T1000 (cell line): ENCODE measurements at regions not wholly inside any gene's neighbourhood (a gene's known extent, or its start where the extent isn't known, plus 50 kb on each side); places are given as distances from the start of the nearest gene placed in this dataset.
"Not testable (repeated sequence)": the region's sequence is repeated elsewhere in the genome, so short reads cannot be mapped to it uniquely, and the experiment has no call there.

Source experiments
- DNase-seq: peaks from one replicate; lab custom pipeline; 2025; ENCODE audit warnings: mixed read lengths; lab: John Stamatoyannopoulos, UW

DNA sequence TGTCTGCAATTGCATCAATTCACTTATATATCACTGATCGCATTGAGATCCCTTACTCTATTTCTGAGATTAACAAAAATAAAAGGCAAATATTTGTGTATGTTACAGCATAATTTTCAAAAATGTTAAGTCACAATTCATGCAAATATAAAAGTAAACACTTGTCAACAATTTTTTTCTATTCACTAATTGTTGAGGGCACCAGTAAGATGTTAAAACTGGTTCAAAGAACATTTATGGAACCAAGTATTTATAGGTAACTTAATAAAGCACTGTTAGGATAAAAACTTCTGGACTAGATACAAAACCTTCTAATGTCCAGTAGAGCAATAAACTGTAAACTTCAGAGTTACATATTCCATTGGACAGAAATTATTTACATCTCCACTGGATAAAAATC is 586.1 kb upstream of the AUTS2 start:
- no peak for DNase-seq

DNA sequence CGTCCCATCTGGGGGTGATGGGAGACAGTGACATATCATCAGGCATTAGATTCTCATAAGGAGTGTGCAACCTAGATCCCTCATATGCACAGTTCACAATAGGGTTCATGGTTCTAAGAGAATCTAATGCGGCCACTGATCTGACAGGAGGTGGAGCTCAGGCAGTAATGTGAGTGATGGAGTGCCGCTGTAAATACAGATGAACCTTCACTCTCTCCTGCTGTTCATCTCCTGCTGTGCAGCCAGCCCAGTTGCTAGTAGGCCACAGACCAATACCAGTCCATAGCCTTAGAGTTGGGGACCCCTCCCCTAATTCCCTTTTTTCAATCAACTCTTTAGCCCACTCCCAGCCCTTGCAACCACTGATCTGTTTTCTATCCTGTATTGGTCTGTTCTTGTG is 581.1 kb upstream of the AUTS2 start:
- no peak for DNase-seq

DNA sequence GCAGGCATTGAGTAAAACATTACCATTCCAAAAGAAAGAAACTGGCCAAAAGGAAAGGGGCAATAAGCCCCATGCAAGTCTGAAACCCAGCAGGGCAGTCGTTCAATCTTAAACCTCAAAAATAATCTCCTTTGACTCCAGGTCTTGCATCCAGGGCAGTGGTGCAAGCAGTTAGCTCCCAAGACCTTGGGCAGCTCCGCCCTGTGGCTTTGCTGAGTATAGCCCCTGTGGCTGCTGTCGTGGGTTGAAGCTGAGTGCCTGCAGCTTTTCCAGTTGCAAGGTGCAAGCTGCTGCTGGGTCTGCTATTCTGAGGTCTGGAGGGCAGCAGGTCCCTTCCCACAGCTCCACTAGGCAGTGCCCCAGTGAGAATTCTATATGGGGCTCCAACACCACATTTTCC is 580.1 kb upstream of the AUTS2 start:
- no peak for DNase-seq

DNA sequence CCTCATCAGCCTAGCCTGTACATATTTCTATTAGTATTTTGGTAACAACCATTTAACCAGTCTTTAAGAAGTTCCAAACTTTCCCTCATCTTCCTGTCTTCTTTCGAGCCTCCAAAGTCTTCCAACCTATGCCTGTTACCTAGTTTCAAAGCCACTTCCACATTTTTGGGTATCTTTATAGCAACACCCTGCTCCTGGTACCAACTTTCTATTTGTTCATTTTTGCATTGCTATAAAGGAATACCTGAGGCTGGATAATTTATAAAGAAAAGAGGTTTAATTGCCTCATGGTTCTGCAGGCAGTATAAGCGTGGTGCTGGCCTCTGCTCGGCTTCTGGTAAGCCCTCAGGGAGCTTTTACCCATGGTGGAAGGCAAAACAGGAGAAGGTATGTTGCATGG is 578.8 kb upstream of the AUTS2 start:
- no peak for DNase-seq

DNA sequence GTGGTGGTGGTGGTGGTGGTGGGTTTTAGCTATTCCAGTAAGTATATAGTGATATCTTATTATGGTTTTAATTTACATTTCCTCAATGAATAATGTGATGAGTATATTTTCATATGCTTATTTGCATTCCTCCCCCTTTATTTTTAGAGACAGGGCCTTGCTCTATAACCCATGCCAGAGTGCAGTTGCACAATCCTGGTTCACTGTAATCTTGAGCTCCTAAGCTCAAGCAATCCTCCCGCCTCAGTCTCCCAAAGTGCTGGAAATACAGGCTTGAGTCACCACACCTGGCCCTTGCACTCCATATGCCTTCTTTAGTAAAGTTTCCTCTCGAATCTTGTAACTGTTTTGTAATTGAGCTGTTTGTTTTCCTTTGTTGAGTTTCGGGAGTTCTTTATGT is 577.7 kb upstream of the AUTS2 start:
- no peak for DNase-seq

DNA sequence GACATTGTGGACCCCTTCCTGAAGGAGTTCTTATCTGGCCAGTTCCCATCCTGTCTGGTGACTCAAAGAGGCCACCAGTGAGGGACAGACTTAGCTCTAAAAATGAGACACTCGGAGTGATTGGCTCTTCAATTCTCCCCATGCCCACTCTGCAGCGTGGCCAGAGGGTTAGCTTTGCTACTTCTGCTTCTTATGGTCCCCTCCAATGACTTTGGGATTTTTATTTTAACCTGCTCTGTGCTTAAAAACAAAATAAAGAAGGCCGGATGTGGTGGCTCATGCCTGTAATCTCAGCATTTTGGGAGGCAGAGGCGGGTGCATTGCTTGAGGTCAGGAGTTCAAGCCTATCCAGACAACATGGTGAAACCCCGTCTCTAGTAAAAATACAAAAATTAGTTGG is 573.0 kb upstream of the AUTS2 start:
- no peak for DNase-seq

DNA sequence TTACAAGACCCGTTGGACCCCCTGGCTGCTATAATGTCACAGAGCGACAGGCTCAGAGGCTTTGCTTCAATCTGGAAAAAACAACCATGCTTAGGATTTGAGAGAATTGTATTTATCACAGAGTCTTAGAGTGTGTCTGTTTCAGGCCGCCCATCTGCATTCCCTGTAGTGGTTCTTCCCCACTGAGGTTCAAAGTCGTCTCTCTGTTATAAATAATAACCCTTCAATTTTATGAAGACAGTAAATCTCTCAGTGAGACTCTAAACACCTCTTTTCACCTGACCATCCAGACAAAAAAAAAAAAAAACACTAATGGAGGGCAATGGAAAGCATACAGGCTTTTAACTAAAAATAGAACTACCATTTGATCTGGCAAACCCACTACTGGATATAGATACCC is 565.4 kb upstream of the AUTS2 start:
- DNase-seq = no peak

DNA sequence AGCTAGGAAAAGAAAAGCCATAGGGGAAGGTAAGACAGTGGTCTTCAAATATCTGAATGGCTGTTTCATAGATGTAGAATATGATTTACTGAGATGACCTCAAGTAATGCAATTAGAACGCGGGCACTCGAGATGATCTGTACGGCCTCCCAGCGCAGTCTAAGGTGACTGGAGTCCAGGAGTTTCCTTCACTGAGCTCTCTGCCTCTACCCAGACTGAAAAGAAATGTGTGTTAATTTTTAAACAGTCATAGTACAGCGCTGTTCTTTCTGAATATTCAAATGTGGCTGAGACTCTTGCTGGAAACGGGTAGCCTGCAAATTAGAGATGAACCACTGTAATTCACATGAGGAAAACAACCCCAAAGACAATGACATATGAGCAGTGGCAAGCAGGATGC is 562.4 kb upstream of the AUTS2 start:
- DNase-seq = no peak

DNA sequence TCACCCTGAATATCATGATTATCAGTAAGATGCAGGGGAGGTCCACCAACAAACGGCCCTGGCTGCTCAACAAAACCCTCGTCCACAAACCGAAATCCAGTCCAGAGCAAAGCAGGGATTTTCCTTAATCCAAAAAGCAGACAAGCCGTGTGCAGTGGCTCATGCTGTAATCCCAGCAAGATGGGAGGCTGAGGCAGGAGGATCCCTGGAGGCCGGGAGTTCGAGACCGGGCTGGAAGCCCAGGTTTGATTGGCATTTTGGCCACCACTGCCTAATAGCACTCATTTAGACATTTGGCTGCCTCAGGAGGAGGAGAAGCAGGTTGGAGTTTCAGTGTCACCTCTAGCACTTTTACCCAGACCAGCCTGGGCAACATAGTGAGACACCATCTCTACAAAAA is 562.0 kb upstream of the AUTS2 start:
- DNase-seq = no peak

DNA sequence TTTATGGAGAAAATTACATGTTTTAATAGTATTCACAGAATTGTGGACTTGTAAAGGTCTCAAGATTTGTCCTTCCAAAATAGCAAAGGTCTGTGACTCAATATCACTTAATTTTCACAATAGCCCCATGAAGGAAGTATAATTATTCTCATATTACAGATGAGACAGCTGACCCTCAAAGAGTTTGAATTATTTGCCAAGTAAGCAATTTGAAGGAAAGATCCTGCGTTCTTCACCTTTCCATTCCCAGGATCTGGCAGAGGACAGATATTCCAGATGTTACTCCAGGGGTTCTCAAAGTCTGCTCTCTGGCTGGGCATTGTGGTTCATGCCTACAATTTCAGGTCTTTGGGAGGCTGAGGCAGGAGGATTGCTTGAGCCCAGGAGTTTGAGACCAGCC is 559.4 kb upstream of the AUTS2 start:
- no peak for DNase-seq

DNA sequence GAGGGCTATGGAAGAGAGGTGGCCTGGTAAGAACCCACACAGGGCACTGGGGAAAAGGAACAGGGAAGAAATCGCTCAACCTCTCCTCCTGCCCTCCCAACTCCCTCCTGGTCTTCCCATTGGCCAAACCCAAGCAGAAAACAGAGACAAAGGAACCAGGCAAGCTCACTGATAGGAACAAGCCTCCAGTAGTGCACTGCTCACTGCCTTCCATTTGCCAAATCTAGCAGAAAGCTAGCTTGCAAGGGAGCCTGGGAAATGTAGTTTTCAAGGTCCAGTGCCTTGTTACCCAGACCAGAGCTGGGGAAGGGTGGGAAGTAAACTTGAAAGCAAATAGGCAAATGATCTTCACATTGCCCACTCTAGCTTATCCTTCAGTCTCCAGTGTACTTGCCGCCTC is 556.1 kb upstream of the AUTS2 start:
- no peak for DNase-seq

DNA sequence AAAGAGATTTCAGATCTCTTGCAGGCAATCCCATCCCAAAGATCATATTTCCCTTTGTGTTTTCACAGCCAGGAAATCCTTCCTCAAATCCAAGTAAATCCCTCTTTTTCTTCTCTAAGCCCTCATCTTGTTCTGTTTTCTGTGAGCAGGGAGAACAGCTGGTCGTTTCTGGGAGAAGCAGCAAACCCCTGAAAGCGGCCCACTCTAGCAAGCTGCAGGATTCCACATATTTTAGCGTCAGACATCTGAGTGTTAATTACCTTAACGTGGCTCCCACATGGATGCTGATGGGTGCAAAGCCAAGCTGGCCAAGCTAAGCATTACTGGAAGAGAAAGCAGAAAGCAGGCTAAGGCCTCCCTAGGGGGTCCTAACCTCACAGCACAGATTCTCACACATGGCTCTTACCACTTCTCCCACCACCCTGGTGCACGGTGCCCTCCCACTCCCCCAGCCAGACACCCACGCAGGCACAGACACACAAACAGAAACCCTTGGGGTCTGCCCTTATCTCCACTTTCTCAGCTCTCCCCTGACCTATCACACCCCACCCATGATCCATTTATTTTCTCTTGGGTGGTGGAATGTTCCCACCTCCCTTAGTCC is 551.0 kb upstream of the AUTS2 start:
- no peak for DNase-seq

DNA sequence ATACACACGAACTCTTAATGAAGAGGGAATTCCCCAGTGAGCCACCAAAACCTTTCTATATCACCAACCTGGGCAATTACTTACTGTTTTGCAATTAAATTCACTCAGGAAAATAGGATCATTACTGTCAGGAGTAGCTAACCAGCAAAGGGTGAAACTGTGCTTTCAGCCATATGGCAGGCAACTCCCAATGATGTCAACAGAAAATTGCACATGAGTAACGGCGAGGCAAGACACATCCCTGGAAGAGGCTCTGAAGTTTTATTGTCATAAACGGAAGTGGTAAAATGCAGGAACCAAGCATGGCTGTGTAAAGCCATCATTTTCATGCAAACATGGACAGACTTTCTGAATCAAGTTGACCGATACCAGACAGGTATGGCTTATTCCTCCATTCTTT is 548.9 kb upstream of the AUTS2 start:
- DNase-seq = no peak

DNA sequence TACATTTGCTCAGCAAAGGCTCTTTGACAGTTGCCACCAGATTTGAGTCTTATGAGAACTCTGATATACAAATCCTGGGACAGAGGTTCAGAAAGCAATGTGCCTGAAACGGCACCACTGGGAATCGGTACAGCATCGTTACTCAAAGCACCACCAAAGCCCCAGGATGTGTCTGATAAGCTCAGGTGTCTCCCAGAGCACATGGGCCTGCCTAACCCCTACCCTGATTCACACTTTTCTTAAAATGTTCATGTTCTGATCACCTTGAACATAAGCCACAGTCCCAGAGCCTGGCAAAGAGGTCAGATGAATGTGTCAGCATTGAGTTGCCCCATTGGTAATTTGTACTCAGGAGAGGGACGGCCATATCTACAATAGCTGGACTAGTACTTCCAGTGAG is 545.8 kb upstream of the AUTS2 start:
- DNase-seq = no peak

DNA sequence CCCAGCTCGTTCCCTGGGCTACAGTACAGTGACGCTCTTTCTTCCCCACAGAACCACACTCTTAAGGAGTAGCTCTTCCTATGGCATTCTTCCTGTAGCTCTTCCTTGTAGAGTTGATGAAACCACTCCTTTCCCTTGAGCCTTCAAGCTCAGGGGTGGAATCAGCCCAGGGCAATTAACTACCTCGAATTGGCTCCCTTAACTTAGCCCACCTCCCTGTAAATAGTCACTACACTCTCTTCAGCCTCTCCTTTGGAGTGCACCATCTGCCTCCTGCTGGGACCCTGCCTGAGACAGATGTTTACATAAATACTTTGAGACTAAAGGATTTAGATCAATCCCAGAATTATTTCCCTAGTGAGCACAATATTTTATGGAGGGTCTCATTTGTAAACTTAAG is 537.8 kb upstream of the AUTS2 start:
- no peak for DNase-seq

DNA sequence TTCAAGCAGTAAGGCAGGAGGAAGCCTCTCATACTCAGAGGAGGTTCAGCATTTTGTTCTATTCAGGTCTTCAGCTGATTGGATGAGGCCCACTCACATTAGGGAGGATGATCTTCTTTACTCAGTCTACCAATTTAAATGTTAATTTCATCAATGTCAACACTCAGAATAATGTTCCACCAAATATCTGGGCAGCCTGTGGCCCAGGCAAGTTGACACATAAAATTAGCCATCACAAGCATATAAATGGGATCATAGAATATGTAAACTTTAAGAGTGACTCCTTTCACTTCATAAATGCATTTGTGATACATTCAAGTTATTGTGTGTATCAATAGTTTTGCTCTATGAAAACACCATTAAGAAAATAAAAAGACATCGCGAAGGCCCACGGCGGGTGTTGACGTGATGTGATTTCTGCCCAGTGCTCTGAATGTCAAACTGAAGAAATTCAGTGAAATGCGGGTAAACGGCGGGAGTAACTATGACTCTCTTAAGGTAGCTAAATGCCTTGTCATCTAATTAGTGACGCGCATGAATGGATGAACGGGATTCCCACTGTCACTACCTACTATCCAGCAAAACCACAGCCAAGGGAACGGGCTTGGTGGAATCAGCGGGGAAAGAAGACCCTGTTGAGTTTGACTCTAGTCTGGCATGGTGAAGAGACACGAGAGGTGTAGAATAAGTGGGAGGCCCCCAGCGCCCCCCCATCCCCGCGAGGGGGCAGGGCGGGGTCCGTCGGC is 536.1 kb upstream of the AUTS2 start:
- no peak for DNase-seq

DNA sequence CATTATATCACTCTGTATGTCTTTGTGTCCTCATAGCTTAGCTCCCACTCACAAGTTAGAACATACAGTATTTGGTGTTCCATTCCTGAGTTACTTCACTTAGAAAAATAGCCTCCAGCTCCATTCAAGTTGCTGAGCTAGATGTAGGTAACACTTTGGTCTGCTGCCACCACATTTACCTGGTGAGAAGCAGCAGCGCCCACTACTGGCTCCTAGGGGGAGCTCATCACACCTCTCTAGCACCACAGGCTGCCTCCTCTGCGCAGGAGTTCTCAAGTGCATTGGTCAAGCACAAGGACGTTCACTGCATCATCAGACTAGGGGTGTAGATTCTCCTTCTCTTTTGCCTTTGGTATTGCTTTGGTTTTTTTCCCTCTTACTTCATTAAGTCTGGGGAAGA is 530.9 kb upstream of the AUTS2 start:
- DNase-seq = no peak

DNA sequence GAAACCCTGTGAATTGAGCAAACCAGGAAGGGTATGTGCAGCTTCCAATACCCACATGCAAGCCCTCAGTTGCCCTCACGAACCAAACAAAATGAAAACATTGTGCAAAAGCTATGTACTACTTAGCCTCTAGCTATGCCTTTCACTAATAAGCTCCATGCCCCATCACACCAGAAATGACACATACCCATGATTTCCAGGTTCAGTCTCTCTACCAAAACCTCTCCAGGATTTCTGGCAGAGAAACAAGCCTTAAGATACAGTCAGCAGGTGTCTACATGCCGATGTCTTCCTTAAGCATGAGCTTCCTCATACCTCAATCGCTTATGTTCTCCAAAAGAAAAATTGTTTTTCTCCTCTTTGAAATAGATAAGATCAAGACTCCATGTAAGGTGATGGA is 527.8 kb upstream of the AUTS2 start:
- no peak for DNase-seq

DNA sequence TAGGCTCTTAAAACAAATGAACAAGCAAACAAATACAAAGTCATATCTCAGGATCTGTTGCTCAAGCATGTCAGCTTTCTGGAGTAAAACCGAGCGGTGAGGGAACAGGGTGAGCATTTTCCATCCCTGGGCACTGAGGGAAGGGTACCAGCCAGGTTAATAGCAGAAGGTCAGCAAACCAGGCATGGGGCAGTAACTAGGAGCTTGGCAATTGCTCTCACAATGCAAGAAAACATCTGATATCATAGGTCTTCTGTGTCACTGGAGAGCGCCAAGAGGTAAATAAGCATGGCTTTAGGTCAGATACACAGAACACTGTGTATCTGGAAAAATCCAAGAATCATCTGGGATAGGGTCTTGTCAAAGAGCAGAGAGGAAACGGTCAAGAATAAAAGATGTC is 521.7 kb upstream of the AUTS2 start:
- DNase-seq = no peak

DNA sequence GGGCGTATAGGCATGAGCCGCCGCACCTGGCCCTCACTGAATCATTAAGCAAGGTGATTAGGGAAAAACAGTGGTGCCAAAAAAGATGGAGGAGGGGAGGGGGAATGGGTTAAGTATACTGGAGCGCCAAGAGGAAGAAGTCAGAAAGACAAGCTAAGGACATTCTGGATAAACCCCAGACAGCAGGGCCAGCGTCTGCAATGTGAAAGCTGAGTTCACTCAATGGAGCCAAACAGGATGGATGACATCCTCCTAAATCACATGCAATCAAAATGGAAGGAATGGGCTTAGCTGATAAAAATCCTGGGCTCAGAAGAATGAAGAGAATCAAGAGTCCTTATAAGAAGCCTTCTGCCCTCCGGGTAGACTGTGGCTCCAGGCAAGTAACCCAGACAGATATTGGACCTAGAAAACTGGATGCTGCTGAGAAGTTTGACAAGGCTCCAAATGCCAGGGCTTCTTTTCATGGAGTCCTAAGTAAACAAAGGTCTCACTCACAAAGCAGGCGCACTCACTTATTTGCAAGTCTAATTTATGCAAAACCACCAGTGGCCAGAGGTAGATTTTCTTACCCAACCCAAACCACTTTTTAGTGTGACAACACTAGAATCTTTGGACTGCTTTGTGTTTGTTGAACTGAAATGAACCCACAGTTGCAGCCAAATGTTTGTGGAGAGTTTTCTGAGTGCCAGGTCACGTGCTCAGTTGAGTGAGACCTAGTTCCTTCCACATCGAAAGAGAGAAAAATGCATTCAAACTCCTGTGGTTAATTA is 519.1 kb upstream of the AUTS2 start:
- no peak for DNase-seq

DNA sequence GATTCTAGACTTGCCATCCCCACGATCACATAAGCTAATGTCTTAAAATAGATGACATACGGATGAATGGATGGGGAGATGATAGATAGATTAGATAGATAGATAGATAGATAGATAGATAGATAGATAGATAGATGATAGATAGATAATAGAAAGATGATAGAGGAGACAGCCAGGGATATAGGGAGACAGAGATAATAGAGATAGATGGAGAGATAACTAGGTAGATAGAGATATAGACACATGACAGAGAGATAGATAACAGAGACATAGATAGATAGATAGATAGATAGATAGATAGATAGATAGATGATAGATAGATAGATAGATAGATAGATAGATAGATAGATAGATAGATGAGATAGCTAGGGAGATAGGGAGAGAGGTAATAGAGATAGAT is 511.0 kb upstream of the AUTS2 start:
- DNase-seq = not testable (repeated sequence)

DNA sequence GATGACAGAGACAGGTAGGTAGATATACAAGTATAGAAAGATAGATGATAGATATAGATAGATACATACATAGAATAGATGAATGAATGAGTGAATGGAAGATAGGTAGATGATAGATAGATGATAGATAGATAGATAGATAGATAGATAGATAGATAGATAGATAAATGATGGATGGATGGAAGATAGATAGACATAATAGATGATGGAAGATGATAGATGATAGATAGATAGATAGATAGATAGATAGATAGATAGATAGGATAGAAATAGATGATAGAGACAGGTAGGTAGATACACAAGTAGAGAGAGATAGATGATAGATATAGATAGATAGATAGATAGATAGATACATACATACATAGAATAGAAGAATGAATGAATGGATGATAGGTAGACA is 510.1 kb upstream of the AUTS2 start:
- DNase-seq = no peak

DNA sequence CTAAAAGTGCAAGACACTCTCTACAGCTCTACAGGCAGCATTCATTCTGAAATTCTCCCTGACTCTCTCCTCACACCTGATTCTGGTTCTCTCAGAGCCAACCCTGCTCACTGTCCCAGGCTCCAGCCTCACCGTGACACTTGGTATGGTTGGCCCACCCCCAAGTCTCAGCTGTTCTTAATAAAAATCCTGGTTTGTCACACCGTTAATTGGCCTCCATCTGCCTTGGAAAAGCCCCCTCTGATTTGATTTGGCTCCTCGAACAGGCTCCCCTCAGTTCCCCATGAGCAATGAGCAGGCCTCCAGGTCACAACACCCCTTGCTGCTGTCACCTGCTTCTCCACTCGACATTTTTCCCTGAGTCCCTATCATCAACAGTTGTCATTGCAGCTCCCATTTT is 507.3 kb upstream of the AUTS2 start:
- DNase-seq = no peak
